ENCODE measurements at regions not wholly inside any gene's neighbourhood (a gene's known extent, or its start where the extent isn't known, plus 50 kb on each side); places are given as distances from the start of the nearest gene placed in this dataset.

DNA sequence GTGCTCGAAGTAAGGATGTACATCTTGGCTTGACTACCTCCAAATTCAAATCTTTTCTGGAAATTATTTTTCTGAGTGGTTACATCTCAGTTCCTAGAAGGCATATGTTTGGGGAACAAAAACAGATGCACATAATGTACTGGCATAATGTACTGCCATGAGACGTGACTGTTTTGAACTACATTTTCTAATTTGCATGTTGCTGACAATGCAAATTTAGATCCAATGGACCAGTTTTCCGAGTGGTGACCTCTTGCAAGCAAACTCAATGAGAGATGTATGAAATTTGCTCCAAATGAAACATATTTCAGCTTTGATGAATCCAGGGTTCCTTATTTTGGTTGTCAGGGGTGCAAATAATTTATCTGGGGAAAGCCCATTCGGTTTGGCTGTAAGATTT, 694.3 kb downstream of the GRXCR1 start:
- Histone ChIP-seq H2AFZ (ENCODE audit: control insufficient read depth, low read length) (no peak overlapping the region), H3K4me3 (ENCODE audit: control insufficient read depth in 2 of 3, extremely low read depth in 1 of 3, insufficient read depth in 2 of 3, low read depth in 1 of 3, low read length in 3 of 3) (no peak overlapping the region), H3K4me2 (ENCODE audit: control insufficient read depth, extremely low read depth, insufficient read depth, low read depth, low read length) (no peak overlapping the region), H3K9ac (ENCODE audit: control insufficient read depth, extremely low read depth, insufficient read depth, low read length) (no peak overlapping the region), H3K9me1 (ENCODE audit: control insufficient read depth, extremely low read depth, insufficient read depth, low read length) (no peaks in the 10 kb centered on the region), H3K27ac (ENCODE audit: control insufficient read depth, insufficient read depth, low read length) (no peak overlapping the region), H3K27me3 (ENCODE audit: control insufficient read depth, extremely low read depth, insufficient read depth, low read length) (no peaks in the 10 kb centered on the region), H3K79me2 (ENCODE audit: control insufficient read depth, insufficient read depth, low read length) (no peaks in the 10 kb centered on the region), H3K9me3 (ENCODE audit: control insufficient read depth, low read depth, low read length) (peaks cover 2% of the 10 kb centered on the region), H3K36me3 (ENCODE audit: control insufficient read depth in 2 of 2, extremely low read depth in 1 of 2, insufficient read depth in 2 of 2, low read length in 2 of 2) (no peaks in the 10 kb centered on the region), H3K4me1 (ENCODE audit: control insufficient read depth, extremely low read depth, insufficient read depth, low read length) (no peaks in the 10 kb centered on the region), H4K20me1 (ENCODE audit: control insufficient read depth, extremely low read depth, insufficient read depth, low read length) (no peaks in the 10 kb centered on the region)
- DNase-seq (ENCODE audit: low read depth, low spot score) (no peak), FAIRE-seq (no peak)
- TF ChIP-seq, protein P1, sequence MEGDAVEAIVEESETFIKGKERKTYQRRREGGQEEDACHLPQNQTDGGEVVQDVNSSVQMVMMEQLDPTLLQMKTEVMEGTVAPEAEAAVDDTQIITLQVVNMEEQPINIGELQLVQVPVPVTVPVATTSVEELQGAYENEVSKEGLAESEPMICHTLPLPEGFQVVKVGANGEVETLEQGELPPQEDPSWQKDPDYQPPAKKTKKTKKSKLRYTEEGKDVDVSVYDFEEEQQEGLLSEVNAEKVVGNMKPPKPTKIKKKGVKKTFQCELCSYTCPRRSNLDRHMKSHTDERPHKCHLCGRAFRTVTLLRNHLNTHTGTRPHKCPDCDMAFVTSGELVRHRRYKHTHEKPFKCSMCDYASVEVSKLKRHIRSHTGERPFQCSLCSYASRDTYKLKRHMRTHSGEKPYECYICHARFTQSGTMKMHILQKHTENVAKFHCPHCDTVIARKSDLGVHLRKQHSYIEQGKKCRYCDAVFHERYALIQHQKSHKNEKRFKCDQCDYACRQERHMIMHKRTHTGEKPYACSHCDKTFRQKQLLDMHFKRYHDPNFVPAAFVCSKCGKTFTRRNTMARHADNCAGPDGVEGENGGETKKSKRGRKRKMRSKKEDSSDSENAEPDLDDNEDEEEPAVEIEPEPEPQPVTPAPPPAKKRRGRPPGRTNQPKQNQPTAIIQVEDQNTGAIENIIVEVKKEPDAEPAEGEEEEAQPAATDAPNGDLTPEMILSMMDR (optimal IDR thresholded peaks at IDR 0.05 in 1 of 3, IDR thresholded peaks at IDR 0.05 in 1 of 3, conservative IDR thresholded peaks at IDR 0.05 in 1 of 3; ENCODE audit: extremely low read depth in 1 of 3, insufficient read depth in 2 of 3, low read length in 3 of 3): no peak
- no peak for TF ChIP-seq EZH2 (IDR thresholded peaks at IDR 0.05; ENCODE audit: low read length)
- dilution Hi-C loops (cut with MboI; ENCODE audit: extremely low pct_ligation_motif_present, low sequenced_read_pairs): no loop called here

DNA sequence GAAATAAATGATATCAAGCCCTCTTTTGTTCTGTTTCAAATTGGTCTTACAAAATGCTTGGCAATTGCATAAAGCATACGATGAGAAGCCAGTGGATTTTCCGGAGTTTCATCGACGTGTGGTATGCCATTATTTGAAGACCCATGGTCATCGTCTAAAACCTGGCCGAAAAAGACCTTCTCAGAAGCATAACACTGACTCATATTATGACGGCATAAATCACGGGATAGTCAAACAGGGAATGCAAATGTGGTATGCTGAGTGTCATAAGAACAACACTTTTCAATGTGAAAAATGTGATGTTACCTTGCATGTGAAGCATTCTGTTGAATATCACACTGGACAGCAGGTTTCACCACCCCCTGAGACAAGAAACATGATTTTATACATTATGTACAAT, 695.2 kb downstream of the GRXCR1 start:
- dilution Hi-C loops (cut with MboI; ENCODE audit: extremely low pct_ligation_motif_present, low sequenced_read_pairs): no loop called here
- Histone ChIP-seq H3K4me2 (ENCODE audit: control insufficient read depth, extremely low read depth, insufficient read depth, low read depth, low read length) (no peak overlapping the region), H3K79me2 (ENCODE audit: control insufficient read depth, insufficient read depth, low read length) (no peaks in the 10 kb centered on the region), H3K4me3 (ENCODE audit: control insufficient read depth in 2 of 3, extremely low read depth in 1 of 3, insufficient read depth in 2 of 3, low read depth in 1 of 3, low read length in 3 of 3) (no peak overlapping the region), H2AFZ (ENCODE audit: control insufficient read depth, low read length) (no peak overlapping the region), H4K20me1 (ENCODE audit: control insufficient read depth, extremely low read depth, insufficient read depth, low read length) (no peaks in the 10 kb centered on the region), H3K9ac (ENCODE audit: control insufficient read depth, extremely low read depth, insufficient read depth, low read length) (no peak overlapping the region), H3K9me1 (ENCODE audit: control insufficient read depth, extremely low read depth, insufficient read depth, low read length) (no peaks in the 10 kb centered on the region), H3K27me3 (ENCODE audit: control insufficient read depth, extremely low read depth, insufficient read depth, low read length) (no peaks in the 10 kb centered on the region), H3K27ac (ENCODE audit: control insufficient read depth, insufficient read depth, low read length) (no peak overlapping the region), H3K4me1 (ENCODE audit: control insufficient read depth, extremely low read depth, insufficient read depth, low read length) (no peaks in the 10 kb centered on the region), H3K9me3 (ENCODE audit: control insufficient read depth, low read depth, low read length) (peaks cover 2% of the 10 kb centered on the region), H3K36me3 (ENCODE audit: control insufficient read depth in 2 of 2, extremely low read depth in 1 of 2, insufficient read depth in 2 of 2, low read length in 2 of 2) (no peaks in the 10 kb centered on the region)
- DNase-seq (ENCODE audit: low read depth, low spot score) (no peak), FAIRE-seq (no peak)
- TF ChIP-seq EZH2 (IDR thresholded peaks at IDR 0.05; ENCODE audit: low read length): no peak
- TF ChIP-seq, protein P1 (optimal IDR thresholded peaks at IDR 0.05 in 1 of 3, IDR thresholded peaks at IDR 0.05 in 1 of 3, conservative IDR thresholded peaks at IDR 0.05 in 1 of 3; ENCODE audit: extremely low read depth in 1 of 3, insufficient read depth in 2 of 3, low read length in 3 of 3): no peak

Data from keratinocyte (primary cell).